ENCODE measurements at regions not wholly inside any gene's neighbourhood (a gene's known extent, or its start where the extent isn't known, plus 50 kb on each side); places are given as distances from the start of the nearest gene placed in this dataset.
"Not testable (repeated sequence)": the region's sequence is repeated elsewhere in the genome, so short reads cannot be mapped to it uniquely, and the experiment has no call there.

- Mint-ChIP-seq H3K27me3 (ENCODE audit: low read depth in 3 of 3) (peaks cover 0 to 2% (median 0%) of the 10 kb centered on the region in 3 donors), H3K9me3 (peaks cover 5 to 34% (median 17%) of the 10 kb centered on the region in 6 donors), H3K36me3 (no peaks in the 10 kb centered on the region), H3K4me1 (no peaks in the 10 kb centered on the region), H3K4me3 (no peak overlapping the region), H3K27ac (no peak overlapping the region)
- no peak for DNase-seq
Measured at GRCh38 chr1:196115646-196116045, 492.6 kb downstream of the KCNT2 start.

GRCh38 chr1:196114193-196114592 lies 494.0 kb downstream of the KCNT2 start:
- Mint-ChIP-seq H3K36me3 (no peaks in the 10 kb centered on the region), H3K4me3 (no peak overlapping the region)

GRCh38 chr1:196108990-196109389 lies 499.2 kb downstream of the KCNT2 start:
- DNase-seq; H3K4me3 Mint-ChIP-seq; H3K27ac Mint-ChIP-seq; H3K27me3 Mint-ChIP-seq (ENCODE audit: low read depth in 3 of 3); H3K4me1 Mint-ChIP-seq; H3K36me3 Mint-ChIP-seq: not testable (repeated sequence)
- H3K9me3 Mint-ChIP-seq: peaks cover 5 to 55% (median 21%) of the 10 kb centered on the region in 6 donors

More at GRCh38 chr1:196114193-196114592, 494.0 kb downstream of the KCNT2 start:
- Mint-ChIP-seq H3K27me3 (ENCODE audit: low read depth in 3 of 3) (peaks cover 0 to 2% (median 0%) of the 10 kb centered on the region in 3 donors), H3K27ac (no peak overlapping the region), H3K9me3 (peaks cover 5 to 34% (median 21%) of the 10 kb centered on the region in 6 donors), H3K4me1 (no peaks in the 10 kb centered on the region)
- DNase-seq: no peak

GRCh38 chr1:196105901-196106300 lies 502.3 kb downstream of the KCNT2 start:
- no peaks in the 10 kb centered on the region for H3K36me3 Mint-ChIP-seq
- H3K4me1 Mint-ChIP-seq: no peaks in the 10 kb centered on the region
- H3K9me3 Mint-ChIP-seq: peaks cover 11 to 60% (median 35%) of the 10 kb centered on the region in 6 donors
- H3K4me3 Mint-ChIP-seq: no peak overlapping the region
- no peak for DNase-seq
- H3K27ac Mint-ChIP-seq: no peak overlapping the region
- peaks cover 0 to 4% (median 0%) of the 10 kb centered on the region in 3 donors for H3K27me3 Mint-ChIP-seq (ENCODE audit: low read depth in 3 of 3)

- Mint-ChIP-seq H3K4me1 (no peaks in the 10 kb centered on the region), H3K27ac (no peak overlapping the region), H3K27me3 (ENCODE audit: low read depth in 3 of 3) (peaks cover 0 to 1% (median 0%) of the 10 kb centered on the region in 3 donors), H3K36me3 (no peaks in the 10 kb centered on the region), H3K9me3 (peaks cover 6 to 53% (median 20%) of the 10 kb centered on the region in 6 donors), H3K4me3 (no peak overlapping the region)
- DNase-seq: no peak
Measured at GRCh38 chr1:196102826-196103225, 505.4 kb downstream of the KCNT2 start.

GRCh38 chr1:196098000-196098399 lies 510.2 kb downstream of the KCNT2 start:
- Mint-ChIP-seq H3K27me3 (ENCODE audit: low read depth in 3 of 3) (peaks cover 0 to 1% (median 1%) of the 10 kb centered on the region in 3 donors), H3K36me3 (no peaks in the 10 kb centered on the region), H3K9me3 (peaks cover 6 to 66% (median 21%) of the 10 kb centered on the region in 6 donors), H3K27ac (no peak overlapping the region), H3K4me1 (no peaks in the 10 kb centered on the region), H3K4me3 (no peak overlapping the region)
- DNase-seq: no peak

GRCh38 chr1:196094821-196095220 lies 513.4 kb downstream of the KCNT2 start:
- H3K9me3 Mint-ChIP-seq: peaks cover 2 to 65% (median 18%) of the 10 kb centered on the region in 6 donors
- no peak overlapping the region for H3K4me3 Mint-ChIP-seq
- peaks cover 0 to 3% (median 0%) of the 10 kb centered on the region in 3 donors for H3K27me3 Mint-ChIP-seq (ENCODE audit: low read depth in 3 of 3)
- DNase-seq: no peak
- no peak overlapping the region for H3K27ac Mint-ChIP-seq
- H3K36me3 Mint-ChIP-seq: no peaks in the 10 kb centered on the region
- no peaks in the 10 kb centered on the region for H3K4me1 Mint-ChIP-seq

GRCh38 chr1:196091397-196092135 lies 516.7 kb downstream of the KCNT2 start:
- Mint-ChIP-seq H3K36me3 (no peaks in the 10 kb centered on the region), H3K27me3 (ENCODE audit: low read depth in 3 of 3) (peaks cover 0 to 3% (median 2%) of the 10 kb centered on the region in 3 donors), H3K9me3 (peaks cover 2 to 50% (median 12%) of the 10 kb centered on the region in 6 donors), H3K4me3 (no peak overlapping the region), H3K27ac (no peak overlapping the region), H3K4me1 (no peaks in the 10 kb centered on the region)
- no peak for DNase-seq

GRCh38 chr1:196090226-196090625 lies 518.0 kb downstream of the KCNT2 start:
- no peaks in the 10 kb centered on the region for H3K36me3 Mint-ChIP-seq
- no peak overlapping the region for H3K4me3 Mint-ChIP-seq
- no peak for DNase-seq
- H3K27ac Mint-ChIP-seq: no peak overlapping the region
- H3K27me3 Mint-ChIP-seq (ENCODE audit: low read depth in 3 of 3): peaks cover 0 to 3% (median 2%) of the 10 kb centered on the region in 3 donors
- H3K4me1 Mint-ChIP-seq: no peaks in the 10 kb centered on the region
- peaks cover 2 to 48% (median 16%) of the 10 kb centered on the region in 6 donors for H3K9me3 Mint-ChIP-seq

GRCh38 chr1:196088541-196088940 lies 519.7 kb downstream of the KCNT2 start:
- H3K9me3 Mint-ChIP-seq: peaks cover 2 to 38% (median 15%) of the 10 kb centered on the region in 6 donors
- H3K27ac Mint-ChIP-seq: no peak overlapping the region
- no peak for DNase-seq
- peaks cover 0 to 2% (median 2%) of the 10 kb centered on the region in 3 donors for H3K27me3 Mint-ChIP-seq (ENCODE audit: low read depth in 3 of 3)
- H3K4me3 Mint-ChIP-seq: no peak overlapping the region
- no peaks in the 10 kb centered on the region for H3K4me1 Mint-ChIP-seq
- no peaks in the 10 kb centered on the region for H3K36me3 Mint-ChIP-seq

- H3K27ac Mint-ChIP-seq: no peak overlapping the region
- DNase-seq: no peak
- H3K9me3 Mint-ChIP-seq: peaks cover 3 to 38% (median 9%) of the 10 kb centered on the region in 6 donors
- no peaks in the 10 kb centered on the region for H3K4me1 Mint-ChIP-seq
- H3K4me3 Mint-ChIP-seq: no peak overlapping the region
- H3K36me3 Mint-ChIP-seq: no peaks in the 10 kb centered on the region
- no peaks in the 10 kb centered on the region for H3K27me3 Mint-ChIP-seq (ENCODE audit: low read depth in 3 of 3)
Measured at GRCh38 chr1:196078691-196079090, 529.5 kb downstream of the KCNT2 start.

- no peak for DNase-seq
- H3K4me3 Mint-ChIP-seq: no peak overlapping the region
- peaks cover 3 to 35% (median 10%) of the 10 kb centered on the region in 6 donors for H3K9me3 Mint-ChIP-seq
- H3K27me3 Mint-ChIP-seq (ENCODE audit: low read depth in 3 of 3): no peaks in the 10 kb centered on the region
- no peaks in the 10 kb centered on the region for H3K36me3 Mint-ChIP-seq
- H3K27ac Mint-ChIP-seq: no peak overlapping the region
- no peaks in the 10 kb centered on the region for H3K4me1 Mint-ChIP-seq
Measured at GRCh38 chr1:196075621-196076020, 532.6 kb downstream of the KCNT2 start.

- no peaks in the 10 kb centered on the region for H3K4me1 Mint-ChIP-seq
- no peak overlapping the region for H3K27ac Mint-ChIP-seq
- no peaks in the 10 kb centered on the region for H3K27me3 Mint-ChIP-seq (ENCODE audit: low read depth in 3 of 3)
Measured at GRCh38 chr1:196074182-196074581, 534.1 kb downstream of the KCNT2 start.

GRCh38 chr1:196071447-196071846 lies 536.8 kb downstream of the KCNT2 start:
- Mint-ChIP-seq H3K4me3 (no peak overlapping the region), H3K9me3 (peaks cover 8 to 51% (median 13%) of the 10 kb centered on the region in 6 donors), H3K27me3 (ENCODE audit: low read depth in 3 of 3) (no peaks in the 10 kb centered on the region), H3K36me3 (no peaks in the 10 kb centered on the region), H3K4me1 (no peaks in the 10 kb centered on the region), H3K27ac (no peak overlapping the region)
- no peak for DNase-seq

More at GRCh38 chr1:196074182-196074581, 534.1 kb downstream of the KCNT2 start:
- no peak for DNase-seq
- Mint-ChIP-seq H3K9me3 (peaks cover 4 to 41% (median 10%) of the 10 kb centered on the region in 6 donors), H3K4me3 (no peak overlapping the region), H3K36me3 (no peaks in the 10 kb centered on the region)
